ENCODE measurements at regions not wholly inside any gene's neighbourhood (a gene's known extent, or its start where the extent isn't known, plus 50 kb on each side); places are given as distances from the start of the nearest gene placed in this dataset.

GRCh38 chr7:145899938-145900337 lies 216.7 kb upstream of the CNTNAP2 start:
- TF ChIP-seq CTCF (IDR thresholded peaks at IDR 0.05; ENCODE audit: low read depth, low read length, missing control alignments): no peak
- in situ Hi-C loops (cut with HindIII; ENCODE audit: low sequenced_read_pairs): no loop called here
- no peak for DNase-seq (ENCODE audit: low read depth)

GRCh38 chr7:145893925-145894535 lies 222.6 kb upstream of the CNTNAP2 start:
- H3K4me3 ChIP-seq (ENCODE audit: low read depth, low read length): no peak overlapping the region
- no peak for TF ChIP-seq CTCF (IDR thresholded peaks at IDR 0.05; ENCODE audit: low read depth, low read length, missing control alignments)
- DNase-seq (ENCODE audit: low read depth): no peak
- in situ Hi-C loops (cut with HindIII; ENCODE audit: low sequenced_read_pairs): no loop called here

More at GRCh38 chr7:145899938-145900337, 216.7 kb upstream of the CNTNAP2 start:
- H3K4me3 ChIP-seq (ENCODE audit: low read depth, low read length): no peak overlapping the region

GRCh38 chr7:145884716-145885514 lies 231.7 kb upstream of the CNTNAP2 start:
- no peak for DNase-seq (ENCODE audit: low read depth)
- in situ Hi-C loops (cut with HindIII; ENCODE audit: low sequenced_read_pairs): no loop called here
- H3K4me3 ChIP-seq (ENCODE audit: low read depth, low read length): no peak overlapping the region
- TF ChIP-seq CTCF (IDR thresholded peaks at IDR 0.05; ENCODE audit: low read depth, low read length, missing control alignments): no peak

GRCh38 chr7:145876376-145876775 lies 240.2 kb upstream of the CNTNAP2 start:
- in situ Hi-C loops (cut with HindIII; ENCODE audit: low sequenced_read_pairs): no loop called here
- DNase-seq (ENCODE audit: low read depth): no peak
- TF ChIP-seq CTCF (IDR thresholded peaks at IDR 0.05; ENCODE audit: low read depth, low read length, missing control alignments): no peak
- H3K4me3 ChIP-seq (ENCODE audit: low read depth, low read length): no peak overlapping the region

GRCh38 chr7:145875267-145875666 lies 241.3 kb upstream of the CNTNAP2 start:
- DNase-seq (ENCODE audit: low read depth): no peak
- TF ChIP-seq CTCF (IDR thresholded peaks at IDR 0.05; ENCODE audit: low read depth, low read length, missing control alignments): no peak
- in situ Hi-C loops (cut with HindIII; ENCODE audit: low sequenced_read_pairs): no loop called here
- no peak overlapping the region for H3K4me3 ChIP-seq (ENCODE audit: low read depth, low read length)

GRCh38 chr7:145868935-145869334 lies 247.7 kb upstream of the CNTNAP2 start:
- no peak for TF ChIP-seq CTCF (IDR thresholded peaks at IDR 0.05; ENCODE audit: low read depth, low read length, missing control alignments)
- no peak for DNase-seq (ENCODE audit: low read depth)
- H3K4me3 ChIP-seq (ENCODE audit: low read depth, low read length): no peak overlapping the region
- in situ Hi-C loops (cut with HindIII; ENCODE audit: low sequenced_read_pairs): no loop called here

All from astrocyte of the cerebellum (primary cell).